Hypothalamus (tissue), 51 donors: ENCODE measurements at regions not wholly inside any gene's neighbourhood (a gene's known extent, or its start where the extent isn't known, plus 50 kb on each side); places are given as distances from the start of the nearest gene placed in this dataset.

Experiments used
- DNase-seq, 51 donors: peaks; one replicate each; lab custom pipeline; 2025; lab: John Stamatoyannopoulos, UW

- DNase-seq: no peak
Measured at GRCh38 chr13:75135325-75135825, 346.6 kb downstream of the TBC1D4 start.

DNA sequence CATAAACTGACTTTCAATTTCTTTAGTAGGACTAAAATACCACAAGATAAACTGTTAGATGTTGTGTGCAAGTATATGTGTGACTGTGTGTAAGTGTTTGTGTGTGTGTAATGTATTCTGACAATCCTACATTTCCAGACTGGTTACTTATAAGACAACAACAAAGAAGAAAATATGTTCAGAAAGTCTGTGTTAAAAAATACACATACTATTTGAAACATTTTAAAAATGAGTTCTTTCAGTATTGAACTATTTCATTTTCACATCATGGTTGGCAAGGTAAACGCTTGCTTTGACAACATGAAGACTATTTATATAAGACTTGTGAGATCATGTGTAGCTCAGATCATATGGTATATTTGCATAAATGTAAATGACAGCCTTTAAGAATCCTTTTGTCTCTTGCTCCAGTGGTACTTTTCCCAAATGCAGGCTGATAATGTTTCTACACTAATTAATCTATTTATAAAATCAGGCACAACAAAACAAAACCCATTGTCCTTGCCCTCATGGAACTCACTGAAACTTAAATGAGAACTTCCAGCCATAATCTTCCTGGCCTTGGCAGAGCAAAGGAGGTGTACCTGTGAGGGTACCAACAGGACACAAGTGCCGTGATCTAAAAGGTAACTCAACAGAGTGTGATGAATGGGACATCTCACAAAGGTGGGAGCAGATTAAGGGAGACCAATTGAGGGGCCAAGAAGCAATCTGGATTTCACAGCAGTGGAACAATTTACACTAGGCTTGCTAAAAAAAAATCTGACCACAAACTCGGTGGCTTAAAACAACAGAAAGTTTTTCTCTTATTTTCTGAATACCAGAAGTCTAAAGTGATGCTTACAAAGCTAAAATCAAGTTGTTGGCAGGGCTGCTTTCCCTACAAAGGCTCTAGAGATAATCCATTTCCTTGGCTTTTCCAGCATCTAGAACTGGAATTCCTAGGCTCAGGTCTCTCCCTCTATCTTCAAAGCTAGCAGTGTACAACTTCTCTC lies 349.0 kb downstream of the TBC1D4 start:
- no peak for DNase-seq

- no peak for DNase-seq
Measured at GRCh38 chr13:75129331-75129730, 352.6 kb downstream of the TBC1D4 start.

GRCh38 chr13:75124415-75124814 lies 357.6 kb downstream of the TBC1D4 start:
- no peak for DNase-seq

- DNase-seq: no peak
Measured at GRCh38 chr13:75123428-75123827, 358.5 kb downstream of the TBC1D4 start.

DNA sequence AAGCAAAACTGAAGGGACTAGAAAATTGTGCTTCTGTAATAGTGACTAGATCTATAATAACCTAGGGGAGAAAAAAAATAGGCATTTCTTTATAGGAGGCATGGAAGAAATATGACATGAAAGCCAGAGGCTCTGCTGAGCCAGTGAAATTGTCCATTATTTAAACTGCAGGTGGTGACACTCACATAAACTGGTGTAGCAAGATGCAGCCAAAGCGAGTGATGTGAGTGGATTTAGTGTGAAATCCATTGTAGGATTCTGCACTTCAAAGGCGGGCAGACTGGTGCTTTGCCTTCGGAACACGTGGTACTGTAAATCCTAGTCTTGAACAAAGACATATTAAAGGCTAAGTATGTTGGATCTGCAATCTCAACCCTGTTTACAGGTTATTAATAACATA lies 361.9 kb downstream of the TBC1D4 start:
- DNase-seq: no peak

GRCh38 chr13:75115171-75115570 lies 366.8 kb downstream of the TBC1D4 start:
- DNase-seq: no peak

DNA sequence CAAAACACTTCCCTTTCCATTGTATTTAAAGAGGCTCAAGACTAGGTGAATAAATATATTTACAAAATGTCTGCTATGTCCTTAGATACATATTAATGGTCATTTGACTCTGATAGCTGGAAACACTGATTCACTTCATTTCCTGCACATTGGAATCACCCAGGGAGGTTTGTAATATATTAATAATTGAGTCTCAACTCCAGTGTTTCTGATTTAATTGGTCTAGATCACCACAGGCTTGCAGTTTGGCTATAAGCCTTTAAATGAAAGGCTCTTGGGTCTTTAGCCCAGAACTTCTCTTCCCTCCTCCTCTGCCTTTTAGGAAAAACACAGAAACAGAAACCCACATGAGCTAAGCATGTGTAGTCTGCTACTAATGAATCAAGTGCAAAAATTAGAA lies 378.0 kb downstream of the TBC1D4 start:
- no peak for DNase-seq

GRCh38 chr13:75102001-75102716 lies 379.8 kb downstream of the TBC1D4 start:
- DNase-seq: no peak

DNA sequence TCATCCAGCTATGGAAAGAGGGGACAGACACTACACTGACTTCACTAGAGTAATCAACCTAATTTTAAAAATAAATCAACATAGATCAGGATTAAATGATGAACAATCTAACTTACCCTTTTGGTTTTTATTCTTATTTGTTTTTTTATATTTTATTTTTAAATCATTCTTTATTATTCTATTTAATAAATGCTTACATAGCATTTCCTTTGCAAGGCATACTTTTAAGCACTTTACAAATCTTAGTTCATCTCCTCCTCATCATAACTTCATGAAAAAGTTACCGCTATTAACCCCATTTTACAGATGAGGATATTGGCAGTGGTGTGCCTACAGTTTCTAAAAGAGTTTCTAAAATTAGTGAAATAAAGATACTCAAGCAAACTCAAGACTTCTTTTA lies 380.6 kb downstream of the TBC1D4 start:
- no peak for DNase-seq

DNA sequence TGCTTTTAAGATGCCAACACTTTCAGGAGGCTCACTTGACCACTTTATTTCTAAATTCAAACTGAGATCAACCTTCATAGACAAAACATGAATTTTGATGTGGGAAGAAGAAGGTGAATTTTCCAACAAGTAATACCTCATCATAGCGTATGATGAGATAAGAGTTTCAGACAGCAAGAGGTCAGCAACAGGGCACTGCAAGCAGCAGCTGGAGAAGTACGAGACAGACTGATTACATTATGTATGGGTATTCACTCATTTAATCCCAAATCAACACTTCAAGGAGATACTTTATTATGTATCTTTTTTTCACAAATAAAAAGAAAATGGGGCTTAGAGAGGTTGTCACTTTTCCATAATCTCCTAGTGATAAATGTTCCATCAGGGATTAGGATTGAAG lies 389.8 kb downstream of the TBC1D4 start:
- DNase-seq: no peak

GRCh38 chr13:75091718-75092117 lies 390.3 kb downstream of the TBC1D4 start:
- DNase-seq: no peak

DNA sequence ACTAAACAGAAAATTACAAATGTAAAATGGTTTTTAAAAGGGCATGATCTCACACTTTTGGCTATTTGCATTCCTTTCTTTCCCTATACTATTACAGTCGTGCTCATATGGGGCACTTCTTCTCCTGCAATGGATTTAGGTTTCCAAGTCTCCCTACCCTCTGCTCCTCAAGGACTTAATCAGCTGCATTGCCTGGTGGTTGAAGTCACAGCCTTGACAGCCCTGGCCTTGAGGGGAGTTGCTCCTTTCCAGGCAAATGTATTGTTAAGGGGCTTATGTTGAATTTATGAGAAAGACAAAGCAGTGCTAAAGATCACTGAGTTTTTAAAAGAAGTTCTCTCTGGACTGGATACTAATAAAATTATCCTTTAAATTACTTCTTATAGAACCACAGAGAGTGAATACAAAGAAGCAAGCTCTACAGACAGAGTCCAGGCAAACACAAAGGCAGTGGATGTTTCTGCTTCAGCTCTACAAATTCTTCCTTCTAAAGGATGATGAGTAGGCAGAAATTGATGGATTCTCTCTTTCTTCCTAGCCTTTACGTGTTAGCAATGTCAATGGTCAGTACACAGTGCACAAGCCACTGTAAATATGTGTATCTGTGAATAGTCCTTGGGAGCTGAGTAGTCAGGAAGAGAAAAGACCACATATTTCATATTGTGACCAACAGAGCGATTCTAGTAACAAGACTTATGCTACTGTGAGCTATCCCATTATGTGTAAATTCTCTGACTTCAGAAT lies 390.9 kb downstream of the TBC1D4 start:
- DNase-seq: no peak

- no peak for DNase-seq
Measured at GRCh38 chr13:75088915-75089314, 393.1 kb downstream of the TBC1D4 start.

GRCh38 chr13:75079226-75079625 lies 402.7 kb downstream of the TBC1D4 start:
- DNase-seq: no peak

- DNase-seq: no peak
Measured at GRCh38 chr13:75076476-75076875, 405.5 kb downstream of the TBC1D4 start.

DNA sequence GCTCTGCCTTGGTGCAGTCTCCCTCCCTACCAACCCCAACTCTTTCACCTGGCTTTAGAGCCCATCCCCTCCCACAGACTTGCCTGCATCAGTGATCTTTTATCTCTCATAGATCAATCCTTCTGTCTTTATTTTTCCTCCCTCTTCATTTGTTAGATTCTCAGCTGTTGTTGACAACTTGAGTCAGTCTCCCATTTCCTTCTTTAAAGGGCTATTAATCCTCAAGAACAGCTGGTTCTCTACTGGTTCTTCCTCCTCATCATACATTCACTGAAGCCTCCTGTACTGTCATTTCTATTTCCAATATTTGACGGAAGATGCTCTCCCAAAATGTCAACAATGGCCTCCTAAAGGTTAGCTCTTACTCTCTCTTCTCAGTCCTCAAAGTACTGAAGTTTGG lies 408.2 kb downstream of the TBC1D4 start:
- no peak for DNase-seq

GRCh38 chr13:75072891-75073290 lies 409.1 kb downstream of the TBC1D4 start:
- DNase-seq: no peak

- no peak for DNase-seq
Measured at GRCh38 chr13:75072368-75072767, 409.6 kb downstream of the TBC1D4 start.

DNA sequence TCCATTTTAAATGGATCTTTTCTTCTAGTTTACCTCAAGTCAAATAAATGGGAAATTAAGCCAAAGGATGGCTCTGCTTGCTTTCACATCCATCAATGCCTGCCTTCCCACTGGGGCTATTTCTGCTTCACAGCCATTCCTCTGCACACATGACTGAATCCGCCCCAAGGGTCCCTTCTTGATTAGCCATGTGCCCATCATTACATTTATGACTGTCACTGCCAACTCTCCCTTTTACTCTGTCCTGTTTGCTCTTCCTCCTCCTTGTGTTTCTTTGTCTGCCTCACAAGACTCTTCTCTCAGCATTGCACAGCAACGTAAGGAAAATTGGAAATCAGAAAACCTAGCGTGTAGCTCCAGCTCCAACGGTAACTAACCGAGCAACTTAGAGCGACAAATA lies 410.2 kb downstream of the TBC1D4 start:
- DNase-seq: no peak

DNA sequence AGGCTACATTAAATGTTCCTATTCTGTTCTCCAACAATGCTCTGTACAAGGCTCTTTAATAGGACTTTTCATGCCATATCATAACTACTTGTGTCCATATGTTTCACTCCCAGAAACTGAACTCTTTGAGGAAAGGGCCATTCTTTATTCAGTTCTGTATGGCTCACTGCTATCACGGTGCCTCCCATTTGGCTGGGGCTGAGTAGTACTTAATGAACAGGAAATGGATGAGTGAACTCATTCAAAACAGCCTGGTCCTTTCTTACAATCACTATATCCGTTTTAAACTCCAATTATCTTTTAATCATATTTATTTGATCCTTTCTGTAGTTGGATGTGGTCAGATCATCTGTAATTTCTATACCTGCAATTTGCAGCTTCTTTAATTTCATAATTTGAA lies 410.6 kb downstream of the TBC1D4 start:
- no peak for DNase-seq
